ENCODE measurements at regions not wholly inside any gene's neighbourhood (a gene's known extent, or its start where the extent isn't known, plus 50 kb on each side); places are given as distances from the start of the nearest gene placed in this dataset.
A peak's percentile ranks its signal among the peaks of the same experiment; 100 is the strongest.

DNA sequence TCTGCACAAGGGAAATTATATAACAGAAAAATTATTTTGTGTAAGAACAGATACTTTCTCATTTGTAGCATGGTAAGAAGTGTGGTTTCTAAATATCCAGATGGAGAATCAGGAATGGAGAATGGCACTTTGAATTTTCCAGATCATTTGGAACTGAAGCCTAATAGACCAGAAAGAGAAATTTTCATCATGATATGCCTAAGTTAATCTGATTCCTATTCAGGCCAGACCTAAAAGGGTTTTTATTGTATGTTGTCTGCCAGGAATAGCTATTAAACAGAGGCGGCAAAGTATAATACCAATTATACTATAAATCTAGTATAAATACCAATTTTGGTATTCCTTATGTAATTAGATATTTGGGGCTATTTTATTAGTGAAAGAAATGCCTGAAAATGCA, 382.7 kb upstream of the FAR2 start:
- no peak for DNase-seq (ENCODE audit: low read depth)
- no peak overlapping the region for H3K4me3 ChIP-seq (ENCODE audit: low read depth, low read length)
- TF ChIP-seq, protein P1, sequence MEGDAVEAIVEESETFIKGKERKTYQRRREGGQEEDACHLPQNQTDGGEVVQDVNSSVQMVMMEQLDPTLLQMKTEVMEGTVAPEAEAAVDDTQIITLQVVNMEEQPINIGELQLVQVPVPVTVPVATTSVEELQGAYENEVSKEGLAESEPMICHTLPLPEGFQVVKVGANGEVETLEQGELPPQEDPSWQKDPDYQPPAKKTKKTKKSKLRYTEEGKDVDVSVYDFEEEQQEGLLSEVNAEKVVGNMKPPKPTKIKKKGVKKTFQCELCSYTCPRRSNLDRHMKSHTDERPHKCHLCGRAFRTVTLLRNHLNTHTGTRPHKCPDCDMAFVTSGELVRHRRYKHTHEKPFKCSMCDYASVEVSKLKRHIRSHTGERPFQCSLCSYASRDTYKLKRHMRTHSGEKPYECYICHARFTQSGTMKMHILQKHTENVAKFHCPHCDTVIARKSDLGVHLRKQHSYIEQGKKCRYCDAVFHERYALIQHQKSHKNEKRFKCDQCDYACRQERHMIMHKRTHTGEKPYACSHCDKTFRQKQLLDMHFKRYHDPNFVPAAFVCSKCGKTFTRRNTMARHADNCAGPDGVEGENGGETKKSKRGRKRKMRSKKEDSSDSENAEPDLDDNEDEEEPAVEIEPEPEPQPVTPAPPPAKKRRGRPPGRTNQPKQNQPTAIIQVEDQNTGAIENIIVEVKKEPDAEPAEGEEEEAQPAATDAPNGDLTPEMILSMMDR (IDR thresholded peaks at IDR 0.05; ENCODE audit: insufficient read depth, low read length) = no peak

DNA sequence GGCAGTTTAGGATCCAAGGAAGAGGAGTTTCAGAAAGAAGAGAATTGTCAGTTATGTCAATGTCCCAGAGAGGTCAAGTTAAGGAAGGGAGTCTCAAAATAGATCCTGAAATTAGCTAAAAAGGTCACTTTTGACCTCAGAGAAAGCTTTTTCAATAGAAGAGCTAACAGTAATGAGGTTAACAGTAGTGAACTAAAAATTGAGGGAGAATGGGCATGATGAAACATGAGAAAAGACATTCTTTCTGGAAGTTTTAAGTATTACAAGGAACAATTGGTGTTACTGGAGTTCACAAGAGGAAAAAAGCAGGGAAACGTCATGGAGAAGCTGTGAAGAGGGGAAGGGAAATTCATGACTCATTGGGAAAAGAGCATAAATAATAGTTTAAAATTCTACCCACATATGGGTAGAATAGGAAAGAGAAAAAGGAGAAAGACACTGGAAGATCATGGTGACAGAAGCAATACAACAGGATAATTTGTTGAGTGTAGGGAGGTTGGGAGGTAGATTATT, 381.2 kb upstream of the FAR2 start:
- no peak overlapping the region for H3K4me3 ChIP-seq (ENCODE audit: low read depth, low read length)
- DNase-seq (ENCODE audit: low read depth) = peak; percentile 41
- TF ChIP-seq, protein P1 (IDR thresholded peaks at IDR 0.05; ENCODE audit: insufficient read depth, low read length) = no peak

DNA sequence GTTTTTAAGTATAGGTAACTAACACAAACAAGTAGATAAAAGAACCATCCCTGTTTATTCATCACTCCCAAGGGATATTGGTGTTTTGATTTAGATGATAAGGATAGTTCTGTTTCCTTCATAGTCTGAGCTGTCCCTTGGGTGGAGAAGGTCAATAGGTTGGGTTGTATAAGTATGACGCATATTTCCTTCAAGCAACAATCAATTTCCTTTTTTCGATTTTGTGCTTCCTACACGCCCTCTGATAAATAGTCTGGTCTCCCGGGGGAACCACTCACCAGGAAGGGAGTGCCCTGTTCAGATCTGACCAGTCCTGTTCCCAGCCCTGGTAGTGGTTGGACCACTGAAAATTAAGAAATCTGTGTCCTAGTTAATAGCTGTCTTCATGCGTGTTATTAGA, 378.8 kb upstream of the FAR2 start:
- no peak for DNase-seq (ENCODE audit: low read depth)
- no peak overlapping the region for H3K4me3 ChIP-seq (ENCODE audit: low read depth, low read length)
- TF ChIP-seq, protein P1 (IDR thresholded peaks at IDR 0.05; ENCODE audit: insufficient read depth, low read length) = no peak

DNA sequence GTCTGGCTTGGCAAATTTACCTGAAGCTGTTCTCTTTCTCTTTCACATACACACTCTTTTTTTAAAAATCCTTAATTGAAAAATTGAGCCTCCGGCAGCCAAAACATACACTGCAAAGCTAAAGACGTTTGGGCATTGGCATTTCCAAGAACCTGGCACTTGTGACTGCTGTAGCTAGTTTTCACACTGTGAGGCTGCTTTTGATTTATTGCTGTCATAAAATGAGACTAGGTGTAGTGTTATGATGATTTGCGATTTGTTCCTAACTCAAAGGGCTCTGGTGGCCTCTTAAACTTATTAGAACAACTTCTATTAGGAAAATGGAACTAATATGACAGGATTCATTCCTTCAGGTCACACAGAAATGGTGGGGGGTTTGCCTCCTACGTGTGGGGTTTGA, 377.1 kb upstream of the FAR2 start:
- DNase-seq (ENCODE audit: low read depth) = no peak
- no peak overlapping the region for H3K4me3 ChIP-seq (ENCODE audit: low read depth, low read length)
- TF ChIP-seq, protein P1 (IDR thresholded peaks at IDR 0.05; ENCODE audit: insufficient read depth, low read length) = no peak

DNA sequence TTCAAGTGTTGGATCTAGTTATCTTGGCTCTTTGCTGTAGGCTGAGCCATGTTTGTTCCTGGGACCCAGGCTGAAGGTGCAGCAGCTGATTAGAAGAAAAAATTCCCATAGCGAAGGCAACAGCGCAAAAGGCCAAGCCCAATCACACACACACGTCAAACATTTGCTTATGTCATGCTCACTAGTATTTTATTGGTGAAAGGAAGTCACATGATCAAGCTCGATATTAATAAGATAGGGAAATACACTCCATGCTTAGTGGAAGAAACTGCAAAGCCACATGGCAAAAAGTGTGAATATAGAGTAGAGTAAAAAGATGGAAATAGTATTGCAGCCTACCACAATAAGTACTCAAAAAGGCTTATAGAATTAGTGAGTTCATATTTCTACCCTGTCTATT, 373.5 kb upstream of the FAR2 start:
- DNase-seq (ENCODE audit: low read depth) = no peak
- TF ChIP-seq, protein P1 (IDR thresholded peaks at IDR 0.05; ENCODE audit: insufficient read depth, low read length) = no peak
- H3K4me3 ChIP-seq (ENCODE audit: low read depth, low read length) = no peak overlapping the region

DNA sequence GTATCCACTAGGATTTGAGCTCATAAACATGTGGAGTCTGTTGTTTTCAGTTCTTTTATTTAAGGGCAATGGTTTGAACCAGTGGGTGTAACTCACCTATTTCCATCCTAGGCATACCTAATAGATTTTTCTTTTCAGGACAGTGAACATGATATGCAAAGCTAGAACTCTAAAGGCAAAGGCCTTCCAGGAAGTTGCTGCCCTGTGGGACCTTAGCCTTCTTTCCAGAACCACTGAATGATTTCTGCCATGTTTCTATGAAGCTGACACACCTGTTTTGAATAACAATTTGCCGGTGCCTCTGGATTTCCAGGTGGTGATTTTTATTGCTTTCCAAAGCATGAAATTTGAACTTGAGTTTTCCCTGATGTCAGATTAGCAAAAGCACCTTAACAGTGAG, 372.9 kb upstream of the FAR2 start:
- TF ChIP-seq, protein P1 (IDR thresholded peaks at IDR 0.05; ENCODE audit: insufficient read depth, low read length) = no peak
- no peak overlapping the region for H3K4me3 ChIP-seq (ENCODE audit: low read depth, low read length)
- no peak for DNase-seq (ENCODE audit: low read depth)

DNA sequence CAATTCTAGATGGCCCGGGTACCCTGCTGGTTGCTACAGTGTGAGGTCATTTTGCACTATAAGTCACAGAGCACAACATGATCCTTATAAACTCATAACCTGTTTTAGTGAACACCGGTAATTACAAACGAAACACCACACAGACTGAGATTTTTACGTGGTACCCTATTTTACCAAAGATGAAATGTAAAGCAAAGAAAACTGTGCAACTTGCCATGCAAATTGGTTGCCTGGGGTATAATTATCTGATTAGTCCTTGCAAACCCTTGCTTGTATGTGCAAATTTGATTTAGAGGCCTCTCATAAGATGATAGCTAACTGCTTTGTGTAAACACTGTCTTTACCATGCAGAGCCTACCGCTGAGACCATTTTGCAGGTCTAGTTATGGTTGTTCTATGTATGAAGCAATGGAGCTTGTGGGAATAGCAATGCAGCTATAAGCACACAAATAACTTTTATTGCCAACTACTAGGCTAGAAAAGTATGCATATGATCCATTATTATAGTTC, 372.1 kb upstream of the FAR2 start:
- H3K4me3 ChIP-seq (ENCODE audit: low read depth, low read length) = no peak overlapping the region
- DNase-seq (ENCODE audit: low read depth) = no peak
- TF ChIP-seq, protein P1 (IDR thresholded peaks at IDR 0.05; ENCODE audit: insufficient read depth, low read length) = no peak
